ENCODE measurements at regions not wholly inside any gene's neighbourhood (a gene's known extent, or its start where the extent isn't known, plus 50 kb on each side); places are given as distances from the start of the nearest gene placed in this dataset.

GRCh38 chr6:19713984-19714383 lies 123.2 kb upstream of the ID4 start:
- DNase-seq (ENCODE audit: extremely low spot score) = no peak
- H3K27ac ChIP-seq (replicated peaks in 1 of 4) = no peak overlapping the region
- no peaks in the 10 kb centered on the region for H3K36me3 ChIP-seq
- H3K9me3 ChIP-seq = no peaks in the 10 kb centered on the region
- H3K27me3 ChIP-seq = no peaks in the 10 kb centered on the region
- no peak overlapping the region for H3K4me3 ChIP-seq
- TF ChIP-seq EP300 (IDR thresholded peaks at IDR 0.05) = no peak
- TF ChIP-seq POLR2A (IDR thresholded peaks at IDR 0.05; ENCODE audit: low read depth) = no peak
- no peak for TF ChIP-seq CTCF (IDR thresholded peaks at IDR 0.05)
- TF ChIP-seq POLR2AphosphoS5 (IDR thresholded peaks at IDR 0.05) = no peak
- intact Hi-C loops (cut with DNase I) = no loop called here
- 70% methylated on average over 3 of the region's 3 CpGs for WGBS
- peaks cover 0 to 11% (median 2%) of the 10 kb centered on the region in 4 donors for H3K4me1 ChIP-seq

GRCh38 chr6:19714434-19715166 lies 122.6 kb upstream of the ID4 start:
- no peak for DNase-seq (ENCODE audit: extremely low spot score)
- Histone ChIP-seq H3K36me3 (no peaks in the 10 kb centered on the region), H3K9me3 (no peaks in the 10 kb centered on the region), H3K27me3 (no peaks in the 10 kb centered on the region), H3K4me1 (peaks cover 0 to 11% (median 3%) of the 10 kb centered on the region in 4 donors), H3K27ac (replicated peaks in 1 of 4) (no peak overlapping the region), H3K4me3 (no peak overlapping the region)
- TF ChIP-seq POLR2AphosphoS5 (IDR thresholded peaks at IDR 0.05) = no peak
- TF ChIP-seq EP300 (IDR thresholded peaks at IDR 0.05) = no peak
- no peak for TF ChIP-seq CTCF (IDR thresholded peaks at IDR 0.05)
- no peak for TF ChIP-seq POLR2A (IDR thresholded peaks at IDR 0.05; ENCODE audit: low read depth)
- intact Hi-C loops (cut with DNase I) = no loop called here
- 37% methylated on average over 5 of the region's 5 CpGs for WGBS

GRCh38 chr6:19715167-19715551 lies 122.0 kb upstream of the ID4 start:
- no peak overlapping the region for H3K4me3 ChIP-seq
- TF ChIP-seq CTCF (IDR thresholded peaks at IDR 0.05) = no peak
- TF ChIP-seq EP300 (IDR thresholded peaks at IDR 0.05) = no peak
- no peak for TF ChIP-seq POLR2A (IDR thresholded peaks at IDR 0.05; ENCODE audit: low read depth)
- TF ChIP-seq POLR2AphosphoS5 (IDR thresholded peaks at IDR 0.05) = no peak
- DNase-seq (ENCODE audit: extremely low spot score) = no peak
- H3K4me1 ChIP-seq = peaks cover 0 to 11% (median 5%) of the 10 kb centered on the region in 4 donors
- no peak overlapping the region for H3K27ac ChIP-seq (replicated peaks in 1 of 4)
- intact Hi-C loops (cut with DNase I) = no loop called here
- H3K27me3 ChIP-seq = no peaks in the 10 kb centered on the region
- H3K36me3 ChIP-seq = no peaks in the 10 kb centered on the region
- no peaks in the 10 kb centered on the region for H3K9me3 ChIP-seq

- no peaks in the 10 kb centered on the region for H3K9me3 ChIP-seq
- intact Hi-C loops (cut with DNase I) = no loop called here
- H3K27me3 ChIP-seq = no peaks in the 10 kb centered on the region
- H3K27ac ChIP-seq (replicated peaks in 1 of 4) = no peak overlapping the region
- no peak overlapping the region for H3K4me3 ChIP-seq
- DNase-seq (ENCODE audit: extremely low spot score) = no peak
- 39% methylated on average over 11 of the region's 11 CpGs for WGBS
- TF ChIP-seq CTCF (IDR thresholded peaks at IDR 0.05) = no peak
- TF ChIP-seq EP300 (IDR thresholded peaks at IDR 0.05) = no peak
- no peak for TF ChIP-seq POLR2A (IDR thresholded peaks at IDR 0.05; ENCODE audit: low read depth)
- TF ChIP-seq POLR2AphosphoS5 (IDR thresholded peaks at IDR 0.05) = no peak
- no peaks in the 10 kb centered on the region for H3K36me3 ChIP-seq
- peaks cover 0 to 10% (median 4%) of the 10 kb centered on the region in 4 donors for H3K4me1 ChIP-seq
These were observed 117.5 kb upstream of the ID4 start for GRCh38 chr6:19719691-19720128.

All from esophagus muscularis mucosa (tissue), 4 donors.